SK-N-SH (cell line): ENCODE measurements at regions not wholly inside any gene's neighbourhood (a gene's known extent, or its start where the extent isn't known, plus 50 kb on each side); places are given as distances from the start of the nearest gene placed in this dataset.

ENCODE experiments used
- CTCF ChIP-seq: fragments of 200-600 bp; sonication (generic); IDR thresholded peaks from 2 replicates; pipeline ENCODE4 v1.6.1; 2017; ENCODE audit warnings: antibody characterized with exemption, mild to moderate bottlenecking, moderate library complexity
- ELF1 ChIP-seq: IDR thresholded peaks from 2 replicates; pipeline ENCODE4 v1.4.0; 2012
- EZH2phosphoT487 ChIP-seq: fragments of 200-600 bp; sonication (generic); IDR thresholded peaks from 2 replicates; pipeline ENCODE4 v1.6.1; 2017; ENCODE audit warnings: low read depth, mixed run types, mild to moderate bottlenecking, antibody characterized with exemption, moderate library complexity, borderline replicate concordance
- FOSL2 ChIP-seq: IDR thresholded peaks from 2 replicates; pipeline ENCODE4 v1.4.0; 2012; ENCODE audit warnings: low read depth, mild to moderate bottlenecking, moderate library complexity, borderline replicate concordance
- FOXJ3 ChIP-seq: sonication (generic); formaldehyde crosslinking; IDR thresholded peaks from 2 replicates; pipeline ENCODE4 v1.5.1; 2020; ENCODE audit warnings: mild to moderate bottlenecking, missing genetic modification reagents
- GABPA ChIP-seq: IDR thresholded peaks from 2 replicates; pipeline ENCODE4 v1.4.0; 2012; ENCODE audit warnings: low read depth, mild to moderate bottlenecking
- JUND ChIP-seq: IDR thresholded peaks from 2 replicates; pipeline ENCODE4 v1.4.0; 2012
- MEF2A ChIP-seq: IDR thresholded peaks from 2 replicates; pipeline ENCODE4 v1.4.0; 2012; ENCODE audit warnings: low read depth, borderline replicate concordance
- POLR2AphosphoS5 ChIP-seq: IDR thresholded peaks from 2 replicates; pipeline ENCODE4 v1.6.1; 2012; ENCODE audit warnings: low read depth, low read length
- RAD21 ChIP-seq: IDR thresholded peaks from 2 replicates; pipeline ENCODE4 v1.6.1; 2012; ENCODE audit warnings: mild to moderate bottlenecking, low read length
- RCOR1 ChIP-seq: fragments of 150-350 bp; IDR thresholded peaks from 2 replicates; pipeline ENCODE4 v1.6.1; 2017; ENCODE audit warnings: antibody characterized with exemption, low read length
- SIN3A ChIP-seq: IDR thresholded peaks from 2 replicates; pipeline ENCODE4 v1.6.1; 2012; ENCODE audit warnings: low read depth, mild to moderate bottlenecking, low read length, moderate library complexity, borderline replicate concordance
- SMC3 ChIP-seq: IDR thresholded peaks from 2 replicates; pipeline ENCODE4 v1.6.1; 2012; ENCODE audit warnings: low read depth, low read length, improper control_type of control experiment

GRCh38 chr18:78713069-78713468 is 266.5 kb upstream of the SALL3 start:
- TF ChIP-seq JUND (no peak), POLR2AphosphoS5 (no peak), CTCF (no peak), FOSL2 (no peak), FOXJ3 (CRISPR knock-in tag) (no peak), GABPA (no peak), MEF2A (no peak), RCOR1 (no peak), SMC3 (no peak), EZH2phosphoT487 (no peak), RAD21 (no peak), SIN3A (no peak), ELF1 (no peak)
